NCI-H345 (cell line): ENCODE measurements at regions not wholly inside any gene's neighbourhood (a gene's known extent, or its start where the extent isn't known, plus 50 kb on each side); places are given as distances from the start of the nearest gene placed in this dataset.
"Not testable (repeated sequence)": the region's sequence is repeated elsewhere in the genome, so short reads cannot be mapped to it uniquely, and the experiment has no call there.

Source experiments
- DNase-seq: peaks from one replicate; lab custom pipeline; 2025; lab: John Stamatoyannopoulos, UW

DNA sequence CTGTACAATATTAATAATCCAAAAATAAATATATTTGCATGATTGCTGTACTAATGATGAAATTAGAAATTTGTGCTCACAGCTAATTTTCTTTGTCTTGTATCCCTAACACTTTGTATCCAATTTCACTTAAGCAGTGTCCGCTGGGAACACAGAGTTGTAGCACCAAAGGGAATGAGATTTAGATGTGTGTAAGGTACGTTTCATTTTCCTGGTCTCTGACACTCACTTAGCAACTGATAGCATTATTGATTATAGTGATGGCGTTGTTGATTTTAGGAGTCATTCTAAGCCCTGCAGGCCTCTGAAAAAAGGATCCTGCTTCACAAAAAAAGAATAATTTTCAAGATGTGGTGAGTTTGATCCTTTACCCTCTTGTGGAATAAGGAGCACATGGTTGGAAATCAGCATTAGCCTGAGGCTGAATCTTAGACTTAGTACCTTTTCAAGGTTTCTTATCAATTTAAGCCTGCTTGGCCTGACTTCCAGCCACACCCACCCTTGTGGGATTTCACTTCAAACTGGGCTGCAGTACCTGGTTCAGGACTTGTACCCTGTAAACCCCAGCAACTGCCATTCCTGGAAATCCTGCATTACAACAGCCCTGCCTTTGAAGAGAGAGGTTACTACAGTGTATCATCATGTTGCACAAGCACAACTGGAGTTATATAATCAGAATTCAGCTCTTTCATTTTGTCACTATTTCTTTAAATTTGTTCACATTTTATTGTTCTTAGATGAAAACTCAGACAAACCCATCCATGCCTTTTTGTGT lies 116.2 kb downstream of the RND3 start:
- DNase-seq, result no peak

GRCh38 chr2:150370561-150370960 lies 116.9 kb downstream of the RND3 start:
- peak; percentile 19 for DNase-seq

GRCh38 chr2:150369862-150370261 lies 117.6 kb downstream of the RND3 start:
- no peak for DNase-seq

DNA sequence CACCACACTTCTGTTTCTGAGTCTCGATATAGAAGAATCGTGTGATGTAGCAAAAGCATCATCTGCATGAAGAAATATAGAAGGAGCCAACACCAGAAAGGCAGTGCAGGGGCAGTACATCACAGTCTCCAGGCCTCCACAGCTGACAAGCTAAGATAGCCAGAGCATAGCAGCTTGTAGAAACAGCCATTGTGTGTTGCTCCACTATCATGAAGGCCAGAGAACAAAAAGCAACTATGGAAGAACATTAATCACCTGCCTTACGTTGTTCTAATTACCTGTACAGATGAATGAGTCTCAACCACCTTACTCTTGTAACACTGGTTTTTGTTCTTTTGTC lies 129.0 kb downstream of the RND3 start:
- DNase-seq, result no peak

DNA sequence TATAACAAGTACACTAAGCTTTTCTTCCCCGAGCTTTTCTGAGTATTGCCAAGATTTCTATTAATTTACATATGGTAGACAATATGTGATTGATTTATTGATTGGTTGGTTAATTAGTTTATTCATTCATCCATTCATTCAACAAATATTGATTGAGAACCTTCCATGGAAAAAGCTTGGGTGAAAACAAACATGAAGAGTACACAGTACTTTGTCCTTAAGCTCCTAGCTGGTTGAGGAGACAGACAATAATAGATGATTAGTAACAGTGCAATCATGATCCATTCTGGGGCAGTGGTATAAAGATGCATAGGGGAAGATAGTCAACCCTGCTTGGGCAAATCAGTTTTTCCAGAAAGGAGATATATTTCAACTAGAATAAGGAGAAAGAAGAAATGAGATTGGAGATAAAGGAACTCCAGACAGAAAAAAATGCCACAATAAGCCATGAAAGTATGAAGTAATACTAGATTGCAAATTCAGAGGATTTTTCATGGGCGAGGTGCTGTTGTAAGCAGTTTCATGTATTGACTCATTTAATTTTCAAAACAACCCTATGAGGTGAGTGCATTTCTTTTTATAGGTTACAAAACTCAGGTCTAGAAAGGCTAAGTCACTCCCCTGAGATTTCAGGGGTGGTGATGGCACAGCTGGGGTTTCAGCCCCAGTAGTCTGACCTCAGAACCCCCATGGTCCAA lies 129.5 kb downstream of the RND3 start:
- DNase-seq, result no peak

- DNase-seq, result no peak
Observed at GRCh38 chr2:150355440-150355839, 132.0 kb downstream of the RND3 start.

- DNase-seq, result no peak
Observed at GRCh38 chr2:150353376-150353775, 134.1 kb downstream of the RND3 start.

GRCh38 chr2:150351922-150352321 lies 135.5 kb downstream of the RND3 start:
- no peak for DNase-seq

GRCh38 chr2:150350500-150350899 lies 137.0 kb downstream of the RND3 start:
- no peak for DNase-seq

DNA sequence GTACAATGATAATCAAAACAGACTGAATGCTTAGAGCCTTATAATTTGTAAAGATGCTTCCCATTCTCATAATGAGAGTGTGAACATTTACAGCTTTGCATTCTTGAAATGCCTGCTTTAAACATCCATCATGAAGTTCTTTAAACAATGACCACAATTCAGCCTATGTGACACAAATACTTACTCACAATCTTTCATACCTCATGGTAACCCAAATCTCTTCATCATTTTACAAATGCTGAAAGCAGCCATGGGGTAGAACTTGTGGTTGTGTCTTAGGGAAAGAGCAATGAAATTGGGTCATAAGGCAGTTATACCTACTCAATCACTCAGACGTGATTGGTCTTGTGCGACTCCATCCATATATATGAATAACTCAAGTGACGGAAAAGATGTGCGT lies 140.7 kb downstream of the RND3 start:
- DNase-seq, result no peak

DNA sequence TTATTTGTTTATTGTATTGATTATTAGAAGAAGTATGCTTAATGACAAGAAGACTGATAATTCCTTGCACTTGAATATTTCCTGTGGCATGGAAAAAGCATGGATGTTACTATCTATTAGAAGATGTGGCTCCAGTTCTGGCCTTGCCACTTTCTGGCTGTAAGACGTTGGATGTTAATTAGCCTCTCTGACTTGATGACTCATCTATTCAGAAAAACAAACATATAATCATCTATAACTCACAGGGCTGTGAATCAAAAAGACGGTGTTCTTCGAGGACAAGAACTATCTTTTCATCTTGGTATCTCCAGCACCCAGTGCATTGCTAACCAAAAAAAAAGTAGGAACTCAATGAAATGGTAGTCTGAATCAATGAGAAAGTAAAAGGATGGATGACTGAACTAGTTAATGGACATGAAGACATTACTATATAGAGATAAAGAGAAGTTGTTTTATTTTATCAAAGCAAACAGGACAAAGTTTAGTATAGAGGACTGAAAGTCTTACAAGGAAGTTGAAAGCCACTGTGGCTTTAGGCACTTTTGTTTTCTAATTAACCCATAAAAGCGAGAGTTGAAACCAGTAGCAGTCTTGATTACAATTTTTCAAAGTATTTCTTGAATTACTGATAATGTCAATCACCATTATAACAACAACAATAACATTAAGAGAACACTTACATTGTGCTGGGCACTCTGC lies 145.3 kb downstream of the RND3 start:
- DNase-seq, result no peak

GRCh38 chr2:150339951-150340350 lies 147.5 kb downstream of the RND3 start:
- DNase-seq, result no peak

- no peak for DNase-seq
Observed at GRCh38 chr2:150339282-150339681, 148.2 kb downstream of the RND3 start.

- DNase-seq, result no peak
Observed at GRCh38 chr2:150335596-150335995, 151.9 kb downstream of the RND3 start.

DNA sequence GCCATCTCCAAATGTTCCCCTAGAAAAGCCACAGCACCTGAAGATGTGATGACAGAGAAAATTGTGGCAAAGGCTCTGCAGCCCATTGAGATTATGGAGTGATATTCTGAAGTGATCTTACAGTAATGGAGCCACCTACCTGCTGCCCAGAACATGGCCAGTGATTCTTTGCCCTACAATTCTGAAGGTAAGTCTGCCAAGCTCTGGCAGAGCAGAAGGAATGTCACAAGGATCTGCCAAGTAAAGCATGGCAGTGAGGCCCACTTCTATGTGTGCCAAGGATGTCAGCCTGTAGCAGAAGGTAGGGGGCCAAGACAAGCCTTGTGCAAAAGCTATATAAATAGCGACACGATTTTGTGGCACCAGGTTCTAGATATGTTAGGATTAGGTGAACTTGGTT lies 155.1 kb downstream of the RND3 start:
- no peak for DNase-seq

GRCh38 chr2:150327564-150328489 lies 159.6 kb downstream of the RND3 start:
- DNase-seq, result peak; percentile 59

GRCh38 chr2:150325656-150326314 lies 161.7 kb downstream of the RND3 start:
- no peak for DNase-seq

GRCh38 chr2:150323071-150323470 lies 164.4 kb downstream of the RND3 start:
- not testable (repeated sequence) for DNase-seq

DNA sequence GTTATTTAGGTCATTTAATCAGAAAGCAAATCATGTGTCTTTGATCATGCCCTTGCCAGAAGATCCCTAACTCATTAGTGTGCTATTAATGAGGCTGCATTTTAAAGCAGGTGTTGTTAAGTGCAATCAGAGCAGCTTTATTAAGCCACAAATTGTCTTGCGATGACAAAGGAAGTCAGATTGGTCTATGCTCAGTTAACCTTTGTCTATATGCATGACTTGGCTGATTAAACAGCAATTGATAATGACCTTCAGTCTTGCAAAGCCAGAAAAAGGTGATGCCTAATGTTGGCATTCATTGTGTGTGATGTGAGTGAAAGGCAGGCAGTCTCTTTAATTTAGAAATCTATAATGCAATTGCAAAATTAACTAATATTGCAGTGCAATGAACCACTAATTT lies 166.9 kb downstream of the RND3 start:
- DNase-seq, result no peak

DNA sequence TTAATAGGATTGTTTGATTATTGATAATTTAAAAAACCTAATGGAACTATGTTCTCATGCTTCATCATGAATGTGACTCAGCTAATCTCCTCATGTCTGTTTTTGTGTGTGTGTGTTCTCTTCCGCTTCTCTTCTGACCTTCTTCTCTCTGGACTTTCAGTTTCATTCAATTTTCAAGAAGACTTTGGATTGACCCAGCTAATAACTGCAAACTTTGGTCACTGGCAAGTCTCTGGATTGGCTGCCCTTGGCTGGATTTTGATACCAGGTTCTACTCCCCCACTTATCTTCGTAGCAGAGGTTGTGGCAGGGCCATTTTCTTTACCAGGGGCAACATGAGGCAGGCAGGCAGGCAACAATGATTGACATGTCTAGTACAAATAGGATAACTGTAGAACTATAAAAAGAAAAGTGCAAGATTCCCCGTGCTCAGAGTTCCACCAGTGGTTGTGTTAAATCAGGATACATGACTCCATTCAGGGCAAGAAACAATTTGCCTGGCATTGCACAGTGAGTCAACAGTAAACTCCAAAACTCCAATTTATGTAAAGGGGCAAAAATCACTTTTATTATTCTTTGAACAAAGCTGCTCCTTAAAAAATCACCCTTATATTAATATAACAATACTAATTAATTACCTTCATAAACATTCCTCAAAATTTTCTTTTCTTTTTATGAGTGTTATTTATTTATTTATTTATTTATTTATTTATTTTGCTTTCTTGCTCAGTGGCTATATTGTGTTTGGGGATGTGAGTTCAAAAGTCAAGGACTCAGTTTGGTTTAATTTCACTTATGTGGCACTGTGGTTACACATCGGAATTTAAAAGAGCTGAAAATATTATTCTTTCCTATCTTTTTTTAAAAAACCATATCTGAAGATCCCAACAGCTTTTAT lies 167.6 kb downstream of the RND3 start:
- DNase-seq, result no peak
